GM21381 (cell line): ENCODE measurements at regions not wholly inside any gene's neighbourhood (a gene's known extent, or its start where the extent isn't known, plus 50 kb on each side); places are given as distances from the start of the nearest gene placed in this dataset.

Experiments
- ATAC-seq: cut with Tn5 transposase; IDR thresholded peaks from one replicate; pipeline ENCODE4 v1.9.1; 2021; ENCODE audit warnings: mild to moderate bottlenecking, moderate library complexity; ENCODE audit not compliant: unreplicated experiment

- no peak for ATAC-seq
Measured at GRCh38 chr1:79785964-79786363, 779.4 kb upstream of the ADGRL4 start.

- ATAC-seq, result no peak
Measured at GRCh38 chr1:79785561-79785960, 779.0 kb upstream of the ADGRL4 start.

- no peak for ATAC-seq
Measured at GRCh38 chr1:79781261-79781660, 774.7 kb upstream of the ADGRL4 start.

- peak; percentile 99 for ATAC-seq
Measured at GRCh38 chr1:79777481-79778219, 771.1 kb upstream of the ADGRL4 start.

GRCh38 chr1:79775402-79775801, 768.9 kb upstream of the ADGRL4 start:
- ATAC-seq, result no peak

- no peak for ATAC-seq
Measured at GRCh38 chr1:79773385-79773784, 766.9 kb upstream of the ADGRL4 start.

- ATAC-seq, result no peak
Measured at GRCh38 chr1:79762461-79762860, 755.9 kb upstream of the ADGRL4 start.

- ATAC-seq, result no peak
Measured at GRCh38 chr1:79760531-79760930, 754.0 kb upstream of the ADGRL4 start.

GRCh38 chr1:79749607-79750006, 743.1 kb upstream of the ADGRL4 start:
- no peak for ATAC-seq

GRCh38 chr1:79745929-79746328, 739.4 kb upstream of the ADGRL4 start:
- no peak for ATAC-seq

- no peak for ATAC-seq
Measured at GRCh38 chr1:79744746-79745145, 738.2 kb upstream of the ADGRL4 start.

GRCh38 chr1:79741720-79742421, 735.3 kb upstream of the ADGRL4 start:
- peak; percentile 89 for ATAC-seq

GRCh38 chr1:79738101-79738500, 731.6 kb upstream of the ADGRL4 start:
- ATAC-seq, result no peak

GRCh38 chr1:79737193-79737592, 730.7 kb upstream of the ADGRL4 start:
- ATAC-seq, result no peak

- ATAC-seq, result no peak
Measured at GRCh38 chr1:79732950-79733349, 726.4 kb upstream of the ADGRL4 start.

- no peak for ATAC-seq
Measured at GRCh38 chr1:79726911-79727310, 720.4 kb upstream of the ADGRL4 start.

- no peak for ATAC-seq
Measured at GRCh38 chr1:79726321-79726720, 719.8 kb upstream of the ADGRL4 start.

GRCh38 chr1:79716447-79716846, 709.9 kb upstream of the ADGRL4 start:
- no peak for ATAC-seq

- no peak for ATAC-seq
Measured at GRCh38 chr1:79714664-79715063, 708.1 kb upstream of the ADGRL4 start.

- peak; percentile 90 for ATAC-seq
Measured at GRCh38 chr1:79711001-79711431, 704.5 kb upstream of the ADGRL4 start.

- no peak for ATAC-seq
Measured at GRCh38 chr1:79708646-79709265, 702.2 kb upstream of the ADGRL4 start.

- ATAC-seq, result peak; percentile 48
Measured at GRCh38 chr1:79705218-79705617, 698.7 kb upstream of the ADGRL4 start.
